ENCODE measurements at regions not wholly inside any gene's neighbourhood (a gene's known extent, or its start where the extent isn't known, plus 50 kb on each side); places are given as distances from the start of the nearest gene placed in this dataset.

DNA sequence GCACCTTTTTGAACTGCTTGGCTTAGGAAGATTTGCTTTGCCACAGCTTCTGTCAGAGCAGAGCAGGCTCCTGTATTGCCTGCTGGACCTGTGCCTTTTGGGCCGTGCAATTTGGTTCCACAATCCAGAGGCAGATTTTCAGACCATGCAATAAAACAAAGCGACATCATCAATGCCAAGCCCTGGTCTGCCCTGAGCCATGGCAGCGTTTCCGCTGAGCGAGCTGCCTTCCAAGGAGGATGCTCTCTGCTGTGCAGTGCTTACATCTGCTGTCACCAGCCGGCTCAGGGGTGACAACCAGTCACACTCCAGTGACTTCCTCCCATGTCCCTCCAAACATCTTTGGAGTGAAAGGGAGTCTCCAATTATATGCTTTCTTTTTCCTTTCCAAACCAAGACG lies 282.2 kb downstream of the CDH26 start:
- Histone ChIP-seq H3K27ac (no peak overlapping the region), H3K4me1 (no peaks in the 10 kb centered on the region), H3K36me3 (no peaks in the 10 kb centered on the region), H3K27me3 (peaks cover 0 to 19% (median 8%) of the 10 kb centered on the region in 3 donors), H3K4me3 (no peak overlapping the region), H3K9me3 (no peaks in the 10 kb centered on the region)
- TF ChIP-seq, protein P1, sequence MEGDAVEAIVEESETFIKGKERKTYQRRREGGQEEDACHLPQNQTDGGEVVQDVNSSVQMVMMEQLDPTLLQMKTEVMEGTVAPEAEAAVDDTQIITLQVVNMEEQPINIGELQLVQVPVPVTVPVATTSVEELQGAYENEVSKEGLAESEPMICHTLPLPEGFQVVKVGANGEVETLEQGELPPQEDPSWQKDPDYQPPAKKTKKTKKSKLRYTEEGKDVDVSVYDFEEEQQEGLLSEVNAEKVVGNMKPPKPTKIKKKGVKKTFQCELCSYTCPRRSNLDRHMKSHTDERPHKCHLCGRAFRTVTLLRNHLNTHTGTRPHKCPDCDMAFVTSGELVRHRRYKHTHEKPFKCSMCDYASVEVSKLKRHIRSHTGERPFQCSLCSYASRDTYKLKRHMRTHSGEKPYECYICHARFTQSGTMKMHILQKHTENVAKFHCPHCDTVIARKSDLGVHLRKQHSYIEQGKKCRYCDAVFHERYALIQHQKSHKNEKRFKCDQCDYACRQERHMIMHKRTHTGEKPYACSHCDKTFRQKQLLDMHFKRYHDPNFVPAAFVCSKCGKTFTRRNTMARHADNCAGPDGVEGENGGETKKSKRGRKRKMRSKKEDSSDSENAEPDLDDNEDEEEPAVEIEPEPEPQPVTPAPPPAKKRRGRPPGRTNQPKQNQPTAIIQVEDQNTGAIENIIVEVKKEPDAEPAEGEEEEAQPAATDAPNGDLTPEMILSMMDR (IDR thresholded peaks at IDR 0.05) = no peak
- TF ChIP-seq POLR2A (IDR thresholded peaks at IDR 0.05) (no peak), POLR2AphosphoS5 (IDR thresholded peaks at IDR 0.05) (no peak), EP300 (IDR thresholded peaks at IDR 0.05) (no peak)
- intact Hi-C loops (cut with DNase I; ENCODE audit: low total_unique reads) = no loop called here
- no peak for DNase-seq
- 67 to 89% (median 86%) methylated on average over 5 to 7 of the region's 7 CpGs for WGBS, 5 donors

DNA sequence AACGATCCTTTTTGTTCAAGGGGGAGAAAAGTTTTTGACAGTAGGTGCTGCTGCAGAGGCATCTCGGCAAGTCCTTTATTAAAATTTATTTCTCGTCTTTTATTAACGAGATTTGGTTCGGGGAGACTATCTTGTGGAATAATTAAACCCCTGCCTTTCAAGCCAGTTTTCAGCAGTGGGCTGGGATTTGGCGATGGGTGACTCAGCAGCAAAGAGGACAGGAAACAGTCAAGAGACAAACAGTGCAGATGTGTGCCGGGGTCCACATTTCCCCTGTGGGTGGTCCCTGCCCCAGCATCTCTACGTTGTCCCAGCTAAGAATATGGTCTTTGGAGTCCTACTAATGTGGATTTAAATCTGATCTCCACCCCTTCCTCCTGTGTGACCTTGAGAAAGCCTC lies 282.8 kb downstream of the CDH26 start:
- DNase-seq = no peak
- Histone ChIP-seq H3K36me3 (no peaks in the 10 kb centered on the region), H3K4me3 (no peak overlapping the region), H3K27ac (no peak overlapping the region), H3K4me1 (no peaks in the 10 kb centered on the region), H3K9me3 (no peaks in the 10 kb centered on the region), H3K27me3 (peaks cover 0 to 19% (median 8%) of the 10 kb centered on the region in 3 donors)
- 62 to 77% (median 74%) methylated on average over 8 of the region's 8 CpGs for WGBS, 5 donors
- TF ChIP-seq EP300 (IDR thresholded peaks at IDR 0.05) (no peak), POLR2AphosphoS5 (IDR thresholded peaks at IDR 0.05) (no peak), POLR2A (IDR thresholded peaks at IDR 0.05) (no peak)
- TF ChIP-seq, protein P1 (IDR thresholded peaks at IDR 0.05) = no peak
- intact Hi-C loops (cut with DNase I; ENCODE audit: low total_unique reads) = no loop called here

DNA sequence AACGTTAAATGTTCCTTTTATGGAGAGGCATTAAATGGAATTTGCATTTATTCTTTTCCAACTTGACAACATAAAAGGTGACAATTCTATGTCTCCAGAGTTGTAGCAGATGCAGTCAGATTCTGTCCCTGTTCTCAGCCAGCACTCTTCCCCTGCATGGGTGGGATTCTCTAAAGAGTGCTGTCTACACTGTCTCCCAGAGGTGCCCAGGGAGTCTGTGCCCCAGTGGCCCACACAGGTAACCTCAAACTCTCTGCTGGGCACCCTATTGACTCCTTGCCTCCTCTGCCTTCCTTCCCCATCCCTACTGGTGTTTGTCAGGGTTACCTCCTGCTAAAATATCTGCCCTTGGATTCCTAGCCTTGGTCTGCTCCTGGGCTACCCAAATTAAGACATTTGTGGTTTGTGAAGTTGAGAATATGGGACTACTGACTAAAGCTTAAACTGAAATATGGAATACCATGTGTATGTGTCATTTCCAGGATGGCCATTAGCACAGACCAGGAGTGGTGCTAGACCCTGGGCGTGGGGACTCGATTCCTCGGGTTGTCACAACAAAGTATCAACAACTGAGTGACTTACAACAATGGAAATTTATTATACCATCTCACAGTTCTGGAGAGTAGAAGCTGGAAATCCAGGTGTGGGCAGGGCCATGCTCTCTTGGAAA lies 284.7 kb downstream of the CDH26 start:
- no peak overlapping the region for H3K27ac ChIP-seq

DNA sequence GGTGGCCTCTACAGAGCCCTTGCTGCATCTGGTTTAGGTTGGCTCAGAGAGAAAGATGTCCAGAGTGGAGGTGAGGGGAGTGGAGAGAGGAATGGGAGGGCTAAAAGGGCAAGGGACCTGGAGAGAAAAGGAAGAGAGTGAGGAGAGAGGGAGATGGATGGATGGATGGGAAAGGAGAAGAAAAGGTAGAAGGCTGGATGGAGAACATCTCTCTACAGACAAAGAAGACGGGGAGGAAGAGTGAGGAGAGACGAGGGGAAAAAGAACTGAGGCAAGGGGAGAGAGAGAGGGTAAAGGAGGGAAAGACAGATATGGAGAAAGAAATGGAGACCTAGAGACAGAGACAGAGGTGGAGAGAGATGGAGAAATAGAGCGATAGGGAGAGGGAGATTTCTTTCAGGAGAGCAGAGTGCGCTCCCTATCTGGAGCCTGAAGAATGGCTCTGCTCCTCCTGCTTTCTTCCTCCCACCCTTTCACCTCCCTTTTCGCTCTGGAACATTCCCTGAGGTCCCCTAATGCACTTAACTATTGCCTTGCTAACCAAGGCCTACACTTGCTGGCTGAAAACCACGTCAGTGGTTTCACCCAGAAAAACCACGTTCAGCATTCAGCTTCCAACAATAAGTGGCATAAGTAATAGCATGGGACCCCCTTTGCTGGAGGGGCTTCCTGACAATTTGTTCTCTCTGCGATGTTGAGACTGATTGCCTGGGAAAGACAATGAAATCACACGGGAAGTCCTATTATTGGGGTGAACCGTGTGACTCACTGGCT lies 286.3 kb downstream of the CDH26 start:
- H3K27me3 ChIP-seq = peaks cover 0 to 13% (median 8%) of the 10 kb centered on the region in 3 donors
- DNase-seq = no peak
- H3K27ac ChIP-seq = no peak overlapping the region
- no peak overlapping the region for H3K4me3 ChIP-seq
- WGBS, 5 donors = 74 to 80% (median 78%) methylated on average over 10 of the region's 10 CpGs
- no peaks in the 10 kb centered on the region for H3K4me1 ChIP-seq
- intact Hi-C loops (cut with DNase I; ENCODE audit: low total_unique reads) = no loop called here
- TF ChIP-seq POLR2AphosphoS5 (IDR thresholded peaks at IDR 0.05) = no peak
- TF ChIP-seq, protein P1 (IDR thresholded peaks at IDR 0.05) = no peak
- TF ChIP-seq EP300 (IDR thresholded peaks at IDR 0.05) = no peak
- TF ChIP-seq POLR2A (IDR thresholded peaks at IDR 0.05) = no peak
- no peaks in the 10 kb centered on the region for H3K9me3 ChIP-seq
- H3K36me3 ChIP-seq = no peaks in the 10 kb centered on the region

More for the DNA sequence above, 284.7 kb downstream of the CDH26 start:
- Histone ChIP-seq H3K9me3 (no peaks in the 10 kb centered on the region), H3K27me3 (peaks cover 0 to 19% (median 8%) of the 10 kb centered on the region in 3 donors), H3K36me3 (no peaks in the 10 kb centered on the region), H3K4me3 (no peak overlapping the region), H3K4me1 (no peaks in the 10 kb centered on the region)
- DNase-seq = no peak
- WGBS, 5 donors = 86 to 95% (median 89%) methylated on average over 4 of the region's 4 CpGs
- no peak for TF ChIP-seq POLR2A (IDR thresholded peaks at IDR 0.05)
- TF ChIP-seq, protein P1 (IDR thresholded peaks at IDR 0.05) = no peak
- TF ChIP-seq EP300 (IDR thresholded peaks at IDR 0.05) = no peak
- no peak for TF ChIP-seq POLR2AphosphoS5 (IDR thresholded peaks at IDR 0.05)
- intact Hi-C loops (cut with DNase I; ENCODE audit: low total_unique reads) = no loop called here

Data from stomach (tissue), 8 donors.